Urinary bladder (tissue), 3 donors: ENCODE measurements at regions not wholly inside any gene's neighbourhood (a gene's known extent, or its start where the extent isn't known, plus 50 kb on each side); places are given as distances from the start of the nearest gene placed in this dataset.

Experiments
- DNase-seq: peaks from one replicate; pipeline ENCODE4 v3.0.0-alpha.2; 2015; ENCODE audit errors: extremely low spot score
- H3K27ac ChIP-seq: one replicate; pipeline ENCODE4 v1.5.1; 2013; ENCODE audit warnings: low read depth, mild to moderate bottlenecking, moderate library complexity
- H3K36me3 ChIP-seq: one replicate; pipeline ENCODE4 v1.6.1; 2013; ENCODE audit warnings: mild to moderate bottlenecking, moderate library complexity; ENCODE audit not compliant: insufficient read depth
- H3K4me1 ChIP-seq: one replicate; pipeline ENCODE4 v1.6.1; 2013; ENCODE audit warnings: mild to moderate bottlenecking, moderate library complexity; ENCODE audit not compliant: insufficient read depth
- H3K4me3 ChIP-seq: one replicate; pipeline ENCODE4 v1.5.1; 2013; ENCODE audit warnings: low read depth, low read length
- WGBS: extraction: QIAGEN DNeasy Blood & Tissue Kit; methylation state at CpG from one replicate; pipeline ENCODE4 v1.1.7; 2013; 5-methylcytosine and 5-hydroxymethylcytosine counted together
- donor health status: healthy with polysubstance abuse.
- donor health status: healthy.

GRCh38 chr11:133740963-133741362 is 104.3 kb downstream of the SPATA19 start:
- WGBS: 79% methylated on average over 12 of the region's 12 CpGs
- Histone ChIP-seq H3K36me3 (no peaks in the 10 kb centered on the region), H3K4me1 (no peaks in the 10 kb centered on the region), H3K27ac (no peak overlapping the region), H3K4me3 (no peak overlapping the region)
- DNase-seq: no peak

GRCh38 chr11:133739481-133739880 is 105.8 kb downstream of the SPATA19 start:
- Histone ChIP-seq H3K36me3 (no peaks in the 10 kb centered on the region), H3K4me1 (no peaks in the 10 kb centered on the region), H3K27ac (no peak overlapping the region), H3K4me3 (no peak overlapping the region)
- no peak for DNase-seq

GRCh38 chr11:133738624-133739023 is 106.7 kb downstream of the SPATA19 start:
- Histone ChIP-seq H3K4me3 (no peak overlapping the region), H3K4me1 (no peaks in the 10 kb centered on the region), H3K27ac (no peak overlapping the region), H3K36me3 (no peaks in the 10 kb centered on the region)
- WGBS: 82% methylated on average over 1 of the region's 1 CpG
- no peak for DNase-seq

GRCh38 chr11:133733631-133734030 is 111.7 kb downstream of the SPATA19 start:
- Histone ChIP-seq H3K27ac (no peak overlapping the region), H3K4me3 (no peak overlapping the region), H3K4me1 (no peaks in the 10 kb centered on the region), H3K36me3 (no peaks in the 10 kb centered on the region)
- 63% methylated on average over 6 of the region's 6 CpGs for WGBS
- DNase-seq: no peak

- H3K27ac ChIP-seq: no peak overlapping the region
- DNase-seq: no peak
- no peak overlapping the region for H3K4me3 ChIP-seq
- no peaks in the 10 kb centered on the region for H3K4me1 ChIP-seq
- H3K36me3 ChIP-seq: no peaks in the 10 kb centered on the region
- 85% methylated on average over 10 of the region's 10 CpGs for WGBS
Measured at GRCh38 chr11:133732109-133732674, 113.1 kb downstream of the SPATA19 start.

GRCh38 chr11:133727774-133728173 is 117.5 kb downstream of the SPATA19 start:
- no peak overlapping the region for H3K27ac ChIP-seq
- no peaks in the 10 kb centered on the region for H3K36me3 ChIP-seq
- no peak for DNase-seq
- WGBS: 84% methylated on average over 8 of the region's 8 CpGs
- no peak overlapping the region for H3K4me3 ChIP-seq
- no peaks in the 10 kb centered on the region for H3K4me1 ChIP-seq

- Histone ChIP-seq H3K36me3 (no peaks in the 10 kb centered on the region), H3K4me1 (no peaks in the 10 kb centered on the region), H3K4me3 (no peak overlapping the region), H3K27ac (no peak overlapping the region)
- WGBS: 83% methylated on average over 2 of the region's 2 CpGs
- DNase-seq: no peak
Measured at GRCh38 chr11:133726542-133726941, 118.8 kb downstream of the SPATA19 start.

GRCh38 chr11:133724116-133724515 is 121.2 kb downstream of the SPATA19 start:
- H3K27ac ChIP-seq: no peak overlapping the region
- no peaks in the 10 kb centered on the region for H3K36me3 ChIP-seq
- WGBS: 46% methylated on average over 7 of the region's 7 CpGs
- no peak overlapping the region for H3K4me3 ChIP-seq
- no peak for DNase-seq
- H3K4me1 ChIP-seq: no peaks in the 10 kb centered on the region

GRCh38 chr11:133723056-133723455 is 122.3 kb downstream of the SPATA19 start:
- Histone ChIP-seq H3K36me3 (no peaks in the 10 kb centered on the region), H3K4me1 (no peaks in the 10 kb centered on the region)
- whole genome bisulfite sequencing: 31% methylated on average over 1 of the region's 1 CpG

GRCh38 chr11:133720951-133721350 is 124.4 kb downstream of the SPATA19 start:
- Histone ChIP-seq H3K36me3 (no peaks in the 10 kb centered on the region), H3K4me3 (no peak overlapping the region), H3K27ac (no peak overlapping the region), H3K4me1 (no peaks in the 10 kb centered on the region)
- DNase-seq: no peak
- WGBS: 90% methylated on average over 6 of the region's 6 CpGs

More at GRCh38 chr11:133723056-133723455, 122.3 kb downstream of the SPATA19 start:
- Histone ChIP-seq H3K27ac (no peak overlapping the region), H3K4me3 (no peak overlapping the region)
- DNase-seq: no peak

- no peak for DNase-seq
- H3K4me1 ChIP-seq: no peaks in the 10 kb centered on the region
- H3K27ac ChIP-seq: no peak overlapping the region
- no peak overlapping the region for H3K4me3 ChIP-seq
- WGBS: 83% methylated on average over 17 of the region's 17 CpGs
- no peaks in the 10 kb centered on the region for H3K36me3 ChIP-seq
Measured at GRCh38 chr11:133719532-133720235, 125.6 kb downstream of the SPATA19 start.

GRCh38 chr11:133718831-133719230 is 126.5 kb downstream of the SPATA19 start:
- no peak overlapping the region for H3K4me3 ChIP-seq
- WGBS: 81% methylated on average over 5 of the region's 5 CpGs
- DNase-seq: no peak
- H3K27ac ChIP-seq: no peak overlapping the region
- H3K4me1 ChIP-seq: no peaks in the 10 kb centered on the region
- H3K36me3 ChIP-seq: no peaks in the 10 kb centered on the region

- no peaks in the 10 kb centered on the region for H3K4me1 ChIP-seq
- no peaks in the 10 kb centered on the region for H3K36me3 ChIP-seq
- H3K27ac ChIP-seq: no peak overlapping the region
- no peak overlapping the region for H3K4me3 ChIP-seq
- WGBS: 66% methylated on average over 7 of the region's 7 CpGs
- no peak for DNase-seq
Measured at GRCh38 chr11:133718238-133718637, 127.1 kb downstream of the SPATA19 start.

GRCh38 chr11:133716602-133717001 is 128.7 kb downstream of the SPATA19 start:
- H3K27ac ChIP-seq: no peak overlapping the region
- no peak for DNase-seq
- H3K4me3 ChIP-seq: no peak overlapping the region
- no peaks in the 10 kb centered on the region for H3K4me1 ChIP-seq
- no peaks in the 10 kb centered on the region for H3K36me3 ChIP-seq
- WGBS: 92% methylated on average over 7 of the region's 7 CpGs
